ENCODE measurements at regions not wholly inside any gene's neighbourhood (a gene's known extent, or its start where the extent isn't known, plus 50 kb on each side); places are given as distances from the start of the nearest gene placed in this dataset.

DNA sequence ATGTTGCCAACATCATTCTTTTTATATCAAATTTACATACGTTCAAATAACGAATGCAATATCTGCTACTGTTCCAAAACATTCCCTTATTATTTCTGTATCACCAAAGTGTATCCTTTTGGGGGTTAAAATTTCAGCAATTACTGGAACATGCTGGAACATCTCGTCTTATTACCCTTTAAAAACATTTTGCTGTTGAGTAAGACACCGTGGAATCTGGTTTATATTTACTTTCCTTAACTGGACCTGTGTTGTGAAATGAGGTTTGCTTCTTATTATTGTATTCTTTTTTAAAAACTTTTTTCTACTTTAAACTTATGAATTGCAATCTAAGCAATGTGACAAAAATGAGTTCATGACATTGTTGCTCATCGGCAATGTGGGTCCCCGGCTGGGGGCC is 87.4 kb upstream of the PTPRM start:
- no peaks in the 10 kb centered on the region for H4K20me1 ChIP-seq (ENCODE audit: insufficient read depth, low read length)
- peaks cover 0 to under 1% of the 10 kb centered on the region in 2 experiments; a peak in 1 of 5 replicates for H3K27me3 ChIP-seq (ENCODE audit: control insufficient read depth in 1 of 2, insufficient read depth in 2 of 2, low read length in 2 of 2)
- H3K36me3 ChIP-seq (replicated peaks in 1 of 2; ENCODE audit: control insufficient read depth in 1 of 2, insufficient read depth in 2 of 2, low read length in 2 of 2): no peaks in the 10 kb centered on the region
- intact Hi-C loops (cut with micrococcal nuclease; ENCODE audit: unreplicated experiment): no loop called here
- ChIA-PET POLR2A (no interaction called here), CTCF (ENCODE audit: low intra/inter-chr PET ratio, low total read pairs) (no interaction called here)
- no peak overlapping the region for H2AFZ ChIP-seq (ENCODE audit: low read length)
- H3K4me3 ChIP-seq (replicated peaks in 1 of 3; ENCODE audit: insufficient read depth in 1 of 3, low read depth in 2 of 3, low read length in 3 of 3): no peak overlapping the region
- H3K9ac ChIP-seq (ENCODE audit: insufficient read depth, low read depth, low read length): no peak overlapping the region
- H3K4me2 ChIP-seq (ENCODE audit: low read depth, low read length): no peak overlapping the region
- DNase-seq (ENCODE audit: low spot score) (no peak), FAIRE-seq (no peak), ATAC-seq (no peak)
- no peaks in the 10 kb centered on the region for H3K79me2 ChIP-seq (ENCODE audit: insufficient read depth, low read length)
- no peak overlapping the region for H3K27ac ChIP-seq (ENCODE audit: extremely low read length, insufficient read depth, low read length)
- under 1% methylated on average over 6 of the region's 6 CpGs for WGBS (ENCODE audit: low lambda C conversion rate)
- TF ChIP-seq BHLHE40 (IDR thresholded peaks at IDR 0.05; ENCODE audit: low read length) (no peak), TAF15 (IDR thresholded peaks at IDR 0.05; ENCODE audit: low read depth, low read length, poor library complexity, severe bottlenecking) (no peak), ZNF124 (CRISPR knock-in tag; IDR thresholded peaks at IDR 0.05) (no peak), CBFB (CRISPR knock-in tag; IDR thresholded peaks at IDR 0.05) (no peak), ZNF891 (CRISPR knock-in tag; IDR thresholded peaks at IDR 0.05) (no peak), LCORL (IDR thresholded peaks at IDR 0.05) (no peak), LCORL (CRISPR knock-in tag; IDR thresholded peaks at IDR 0.05) (no peak), ZNF777 (CRISPR knock-in tag; IDR thresholded peaks at IDR 0.05) (no peak), ZNF703 (CRISPR knock-in tag; IDR thresholded peaks at IDR 0.05; ENCODE audit: borderline replicate concordance) (no peak), KLF13 (CRISPR knock-in tag; IDR thresholded peaks at IDR 0.05) (no peak), SMYD3 (CRISPR knock-in tag; IDR thresholded peaks at IDR 0.05) (no peak), ELF4 (CRISPR knock-in tag; IDR thresholded peaks at IDR 0.05; ENCODE audit: borderline replicate concordance) (no peak), SYNCRIP (IDR thresholded peaks at IDR 0.05; ENCODE audit: insufficient read depth, low read depth, low read length) (no peak), ZNF441 (CRISPR knock-in tag; IDR thresholded peaks at IDR 0.05; ENCODE audit: borderline replicate concordance) (no peak)
- BruUV-seq (replicated peaks): no TSS peak
- in situ Hi-C loops (cut with HindIII; ENCODE audit: extremely low pct_ligation_motif_present, low pct_unique_long_range_greater_than_20kb): no loop called here
- H3K4me1 ChIP-seq (ENCODE audit: insufficient read depth, low read length): no peaks in the 10 kb centered on the region
- no peaks in the 10 kb centered on the region for H3K9me3 ChIP-seq (ENCODE audit: low read length)
